HUES48 (cell line): ENCODE measurements at regions not wholly inside any gene's neighbourhood (a gene's known extent, or its start where the extent isn't known, plus 50 kb on each side); places are given as distances from the start of the nearest gene placed in this dataset.

Experiments used
- H3K27ac ChIP-seq: one replicate; pipeline ENCODE4 v1.7.0; 2013; ENCODE audit warnings: low read depth, low read length, inconsistent platforms
- H3K27me3 ChIP-seq: 2 replicates; pipeline ENCODE4 v1.6.1; 2013; ENCODE audit warnings: mild to moderate bottlenecking, low read length; ENCODE audit not compliant: control insufficient read depth, insufficient read depth
- H3K36me3 ChIP-seq: 2 replicates; pipeline ENCODE4 v1.6.1; 2013; ENCODE audit warnings: low read length; ENCODE audit not compliant: control insufficient read depth, insufficient read depth
- H3K4me1 ChIP-seq: 2 replicates; pipeline ENCODE4 v1.6.1; 2013; ENCODE audit warnings: mild to moderate bottlenecking, low read length; ENCODE audit not compliant: control insufficient read depth, insufficient read depth
- H3K4me3 ChIP-seq: 2 replicates; pipeline ENCODE4 v1.5.1; 2013; ENCODE audit warnings: mild to moderate bottlenecking, low read depth, low read length
- H3K9ac ChIP-seq: 2 replicates; pipeline ENCODE4 v1.6.1; 2013; ENCODE audit warnings: mild to moderate bottlenecking, low read depth, low read length, moderate library complexity
- H3K9me3 ChIP-seq: 2 replicates; pipeline ENCODE4 v1.6.1; 2013; ENCODE audit warnings: low read length; ENCODE audit not compliant: control insufficient read depth, insufficient read depth

DNA sequence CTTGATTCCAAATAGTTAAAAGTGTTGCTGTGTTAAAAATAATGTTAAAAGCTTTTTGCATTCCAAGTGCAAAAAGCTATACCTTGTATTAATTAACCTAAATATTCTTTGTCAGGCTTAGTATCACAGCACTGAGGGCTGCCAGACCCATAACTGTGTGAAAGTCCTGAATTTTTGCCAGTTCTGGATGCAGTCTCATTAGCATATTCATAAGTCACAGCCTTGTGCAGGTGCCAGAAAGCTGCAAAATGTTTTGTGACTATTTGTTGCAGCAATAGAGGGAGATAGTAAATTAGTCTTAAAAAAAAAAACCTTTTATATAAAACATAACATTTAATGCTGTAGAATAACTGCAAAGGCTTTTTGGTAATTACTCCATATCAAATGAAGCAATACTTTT, 56.6 kb downstream of the SLITRK1 start:
- no peak overlapping the region for H3K27ac ChIP-seq
- peaks cover 7% of the 10 kb centered on the region; the same call in 1 of the 2 replicates for H3K4me1 ChIP-seq
- no peak overlapping the region for H3K4me3 ChIP-seq
- H3K27me3 ChIP-seq, result no peaks in the 10 kb centered on the region
- H3K9me3 ChIP-seq, result peaks cover 10% of the 10 kb centered on the region
- H3K9ac ChIP-seq, result no peak overlapping the region
- no peaks in the 10 kb centered on the region for H3K36me3 ChIP-seq

GRCh38 chr13:83824560-83824959, 57.7 kb downstream of the SLITRK1 start:
- Histone ChIP-seq H3K4me3 (no peak overlapping the region), H3K27me3 (no peaks in the 10 kb centered on the region), H3K9ac (no peak overlapping the region), H3K36me3 (no peaks in the 10 kb centered on the region), H3K4me1 (peaks cover 7% of the 10 kb centered on the region; the same call in 1 of the 2 replicates), H3K27ac (no peak overlapping the region), H3K9me3 (peaks cover 10% of the 10 kb centered on the region)

GRCh38 chr13:83824120-83824519, 58.2 kb downstream of the SLITRK1 start:
- no peak overlapping the region for H3K9ac ChIP-seq
- H3K27me3 ChIP-seq, result no peaks in the 10 kb centered on the region
- H3K4me1 ChIP-seq, result peaks cover 7% of the 10 kb centered on the region; the same call in 1 of the 2 replicates
- peaks cover 10% of the 10 kb centered on the region for H3K9me3 ChIP-seq
- H3K4me3 ChIP-seq, result no peak overlapping the region
- H3K36me3 ChIP-seq, result no peaks in the 10 kb centered on the region
- no peak overlapping the region for H3K27ac ChIP-seq

- no peak overlapping the region for H3K4me3 ChIP-seq
- H3K9ac ChIP-seq, result no peak overlapping the region
- H3K36me3 ChIP-seq, result no peaks in the 10 kb centered on the region
- H3K9me3 ChIP-seq, result peaks cover 10% of the 10 kb centered on the region
- H3K27me3 ChIP-seq, result no peaks in the 10 kb centered on the region
- H3K27ac ChIP-seq, result no peak overlapping the region
- no peaks in the 10 kb centered on the region for H3K4me1 ChIP-seq
Observed at GRCh38 chr13:83819611-83820010, 62.7 kb downstream of the SLITRK1 start.

- Histone ChIP-seq H3K36me3 (no peaks in the 10 kb centered on the region), H3K9ac (no peak overlapping the region), H3K4me3 (no peak overlapping the region), H3K9me3 (peaks cover 9% of the 10 kb centered on the region), H3K27ac (no peak overlapping the region), H3K27me3 (no peaks in the 10 kb centered on the region), H3K4me1 (no peaks in the 10 kb centered on the region)
Observed at GRCh38 chr13:83819156-83819555, 63.1 kb downstream of the SLITRK1 start.

DNA sequence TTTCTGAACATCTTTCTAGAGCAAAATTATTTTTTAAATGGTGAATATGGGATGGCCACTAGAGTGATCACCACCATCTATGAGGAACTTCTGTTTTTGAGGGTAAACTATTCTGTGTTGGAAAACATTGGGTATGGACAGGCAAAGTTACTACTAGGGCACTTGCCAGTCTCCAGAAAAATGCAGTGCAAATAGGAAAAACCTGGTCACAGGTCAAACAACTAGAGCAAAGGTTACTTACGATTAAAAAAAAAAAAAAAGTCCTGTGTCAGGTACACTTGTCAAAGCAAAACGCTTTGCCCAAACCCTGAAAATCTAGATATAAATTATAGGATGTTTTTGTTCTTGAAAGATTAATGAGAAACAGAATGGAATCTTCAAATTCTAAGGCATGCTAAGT, 66.2 kb downstream of the SLITRK1 start:
- H3K9me3 ChIP-seq, result no peaks in the 10 kb centered on the region
- H3K27me3 ChIP-seq, result no peaks in the 10 kb centered on the region
- H3K9ac ChIP-seq, result no peak overlapping the region
- H3K4me3 ChIP-seq, result no peak overlapping the region
- no peaks in the 10 kb centered on the region for H3K4me1 ChIP-seq
- H3K27ac ChIP-seq, result no peak overlapping the region
- H3K36me3 ChIP-seq, result no peaks in the 10 kb centered on the region

DNA sequence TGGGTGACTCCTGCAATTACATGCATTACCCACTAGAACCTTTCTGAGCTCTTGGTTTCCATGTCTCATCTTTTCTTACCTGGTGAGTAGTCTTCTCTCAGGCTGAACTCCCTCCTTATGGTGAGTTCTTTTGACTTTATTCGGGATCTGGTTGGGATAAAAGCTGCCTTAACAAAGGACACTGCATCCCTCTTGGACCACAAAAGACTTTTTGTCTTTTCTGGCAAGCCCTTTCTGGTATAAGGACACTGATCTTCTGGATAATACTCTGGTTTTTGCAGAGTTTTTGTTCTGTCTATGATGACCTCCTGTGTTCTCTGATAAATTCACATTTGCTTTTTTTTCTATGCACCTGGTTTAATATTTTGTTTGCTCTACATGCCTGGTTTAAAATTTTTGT, 66.7 kb downstream of the SLITRK1 start:
- Histone ChIP-seq H3K4me3 (no peak overlapping the region), H3K27me3 (no peaks in the 10 kb centered on the region), H3K36me3 (no peaks in the 10 kb centered on the region), H3K4me1 (no peaks in the 10 kb centered on the region), H3K9ac (no peak overlapping the region), H3K27ac (no peak overlapping the region), H3K9me3 (no peaks in the 10 kb centered on the region)

DNA sequence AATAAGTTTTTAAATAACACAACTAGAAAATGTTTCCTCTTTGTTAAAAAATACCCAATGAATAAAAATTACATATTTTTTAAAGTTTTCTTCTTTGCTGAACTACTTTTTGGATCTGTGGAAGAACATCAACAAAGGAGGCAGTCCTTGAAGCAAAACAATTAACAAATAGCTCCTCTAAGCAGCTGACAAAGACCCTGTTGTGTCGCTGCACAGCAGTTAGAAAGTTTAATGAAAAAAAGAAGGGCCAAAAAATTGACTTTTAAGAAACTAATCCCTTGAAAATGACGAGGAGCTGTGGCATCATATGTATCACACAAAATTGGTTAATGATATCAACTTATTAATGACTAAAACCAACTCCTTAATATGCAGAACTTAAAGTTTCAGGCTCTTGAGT, 72.1 kb downstream of the SLITRK1 start:
- H3K4me1 ChIP-seq, result peaks cover 2% of the 10 kb centered on the region; the same call in 1 of the 2 replicates
- H3K4me3 ChIP-seq, result no peak overlapping the region
- no peak overlapping the region for H3K9ac ChIP-seq
- no peaks in the 10 kb centered on the region for H3K27me3 ChIP-seq
- H3K27ac ChIP-seq, result no peak overlapping the region
- H3K9me3 ChIP-seq, result no peaks in the 10 kb centered on the region
- no peaks in the 10 kb centered on the region for H3K36me3 ChIP-seq

- no peaks in the 10 kb centered on the region for H3K9me3 ChIP-seq
- no peaks in the 10 kb centered on the region for H3K36me3 ChIP-seq
- no peak overlapping the region for H3K27ac ChIP-seq
- no peaks in the 10 kb centered on the region for H3K27me3 ChIP-seq
- H3K9ac ChIP-seq, result no peak overlapping the region
- H3K4me1 ChIP-seq, result peaks cover 10% of the 10 kb centered on the region; the same call in 1 of the 2 replicates
- no peak overlapping the region for H3K4me3 ChIP-seq
Observed at GRCh38 chr13:83804356-83804962, 77.8 kb downstream of the SLITRK1 start.

- Histone ChIP-seq H3K9ac (no peak overlapping the region), H3K27ac (no peak overlapping the region), H3K36me3 (no peaks in the 10 kb centered on the region), H3K4me3 (no peak overlapping the region), H3K27me3 (no peaks in the 10 kb centered on the region), H3K4me1 (peaks cover 10% of the 10 kb centered on the region; the same call in 1 of the 2 replicates), H3K9me3 (no peaks in the 10 kb centered on the region)
Observed at GRCh38 chr13:83798731-83799130, 83.5 kb downstream of the SLITRK1 start.

GRCh38 chr13:83796364-83796763, 85.9 kb downstream of the SLITRK1 start:
- Histone ChIP-seq H3K4me3 (no peak overlapping the region), H3K9me3 (no peaks in the 10 kb centered on the region), H3K27me3 (no peaks in the 10 kb centered on the region), H3K9ac (no peak overlapping the region), H3K4me1 (peaks cover 10% of the 10 kb centered on the region; the same call in 1 of the 2 replicates), H3K27ac (no peak overlapping the region), H3K36me3 (no peaks in the 10 kb centered on the region)
